ENCODE measurements at regions not wholly inside any gene's neighbourhood (a gene's known extent, or its start where the extent isn't known, plus 50 kb on each side); places are given as distances from the start of the nearest gene placed in this dataset.

DNA sequence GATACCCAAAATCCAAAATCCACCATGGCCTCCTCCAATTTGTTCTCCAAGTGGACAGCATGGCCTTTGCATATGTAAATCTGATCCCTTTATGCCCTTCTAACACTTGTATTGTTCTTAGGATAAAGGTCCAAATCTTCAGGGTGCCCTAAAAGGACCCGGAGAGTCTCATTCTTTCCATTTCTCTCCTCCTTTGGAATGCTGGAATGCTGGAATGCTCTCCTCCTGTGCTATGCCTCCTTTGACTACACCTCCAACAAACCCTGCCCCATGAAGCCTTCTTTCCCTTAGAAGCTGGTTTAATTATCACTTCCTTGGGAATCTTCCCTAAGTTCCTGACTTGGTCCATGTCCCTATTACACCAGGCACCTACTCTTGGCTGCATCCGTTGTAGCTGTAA lies 484.8 kb upstream of the RUNX1 start:
- DNase-seq = no peak
- POLR2A ChIA-PET = no interaction called here
- no peak overlapping the region for H3K27ac Mint-ChIP-seq
- CTCF ChIA-PET = no interaction called here
- H3K4me3 Mint-ChIP-seq = no peak overlapping the region
- no peaks in the 10 kb centered on the region for H3K36me3 ChIP-seq (ENCODE audit: insufficient read depth, low read length)
- H3K36me3 Mint-ChIP-seq = peaks cover 2 to 20% (median 2%) of the 10 kb centered on the region in 3 donors
- peaks cover 9% of the 10 kb centered on the region for H3K4me1 ChIP-seq (ENCODE audit: insufficient read depth, low read length)
- H3K27me3 ChIP-seq (ENCODE audit: insufficient read depth, low read length, poor library complexity, severe bottlenecking) = no peaks in the 10 kb centered on the region
- H3K27me3 Mint-ChIP-seq = peaks cover 0 to 22% of the 10 kb centered on the region in 2 donors
- H3K27ac ChIP-seq (ENCODE audit: low read depth, low read length) = no peak overlapping the region
- peaks cover 2 to 8% (median 3%) of the 10 kb centered on the region in 5 donors for H3K9me3 Mint-ChIP-seq
- H3K4me3 ChIP-seq (ENCODE audit: low read length) = no peak overlapping the region
- H3K9me3 ChIP-seq (ENCODE audit: low read length) = no peaks in the 10 kb centered on the region
- H3K4me1 Mint-ChIP-seq = peaks cover 8 to 11% (median 11%) of the 10 kb centered on the region in 3 donors

DNA sequence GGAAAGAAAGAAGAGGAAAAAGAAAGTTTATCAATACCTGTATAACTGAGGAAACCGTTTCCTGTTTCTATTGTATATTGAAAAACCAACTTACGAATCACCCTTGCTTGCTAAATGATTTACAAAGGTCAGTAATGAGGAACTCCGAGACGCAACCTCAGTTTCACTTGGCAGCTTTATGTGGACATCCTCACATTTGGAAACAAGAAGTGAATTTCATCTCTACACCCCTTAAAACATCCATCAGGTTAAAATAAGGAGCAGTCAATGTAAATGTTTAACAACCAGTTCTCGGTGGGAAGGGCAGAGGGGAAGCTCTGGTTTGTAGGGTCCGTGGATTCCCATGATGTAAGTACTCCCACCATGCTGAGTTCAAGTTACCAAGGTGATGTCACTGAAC lies 481.7 kb upstream of the RUNX1 start:
- Mint-ChIP-seq H3K27me3 (peaks cover 0 to 12% of the 10 kb centered on the region in 2 donors), H3K9me3 (peaks cover 0 to 4% (median 2%) of the 10 kb centered on the region in 5 donors), H3K4me3 (no peak overlapping the region), H3K36me3 (peaks cover 0 to 16% (median 5%) of the 10 kb centered on the region in 3 donors), H3K27ac (no peak overlapping the region), H3K4me1 (peaks cover 21 to 32% (median 32%) of the 10 kb centered on the region in 3 donors)
- Histone ChIP-seq H3K9me3 (ENCODE audit: low read length) (no peaks in the 10 kb centered on the region), H3K4me3 (ENCODE audit: low read length) (no peak overlapping the region), H3K27ac (ENCODE audit: low read depth, low read length) (no peak overlapping the region), H3K4me1 (ENCODE audit: insufficient read depth, low read length) (peaks cover 27% of the 10 kb centered on the region), H3K36me3 (ENCODE audit: insufficient read depth, low read length) (no peaks in the 10 kb centered on the region), H3K27me3 (ENCODE audit: insufficient read depth, low read length, poor library complexity, severe bottlenecking) (no peaks in the 10 kb centered on the region)
- no peak for DNase-seq
- POLR2A ChIA-PET = no interaction called here
- CTCF ChIA-PET = no interaction called here

DNA sequence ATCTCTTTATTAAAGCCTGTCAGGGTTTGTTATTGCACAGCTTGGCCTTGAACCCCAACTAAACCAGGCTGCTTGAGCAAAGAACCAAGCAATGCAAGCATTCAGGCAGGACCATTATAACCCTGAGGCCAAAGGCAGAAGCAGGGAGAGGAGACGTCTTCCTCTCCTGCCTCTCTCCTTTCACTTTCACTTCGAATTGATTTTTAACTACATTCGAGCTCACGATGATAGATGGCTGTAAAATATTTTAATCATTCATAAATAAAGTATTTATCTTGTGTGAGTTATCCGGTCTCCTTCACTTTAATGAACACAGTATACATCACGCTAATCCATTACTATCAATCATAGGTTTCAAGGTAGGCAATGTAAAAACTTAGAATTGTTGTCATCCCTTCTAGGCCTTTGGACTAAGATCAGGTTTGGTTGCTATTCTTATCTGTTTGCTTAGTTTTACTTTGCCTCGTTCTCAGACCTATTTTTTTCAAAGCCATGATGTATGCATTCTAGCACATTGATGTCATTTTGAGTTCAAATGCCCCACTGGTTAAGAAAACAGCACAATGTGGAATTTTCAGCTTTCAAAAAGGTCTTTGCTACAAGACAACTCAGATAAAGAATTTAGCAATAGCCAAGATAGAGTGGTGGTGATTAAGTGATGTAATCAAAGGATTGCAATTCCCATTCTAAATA lies 480.2 kb upstream of the RUNX1 start:
- peak in 2 of 5 donors; percentile 24 to 41 for DNase-seq
- peak overlapping the region; percentile 65 to 97 (median 94) for H3K27ac Mint-ChIP-seq
- H3K36me3 Mint-ChIP-seq = peaks cover 0 to 5% (median 5%) of the 10 kb centered on the region in 3 donors

DNA sequence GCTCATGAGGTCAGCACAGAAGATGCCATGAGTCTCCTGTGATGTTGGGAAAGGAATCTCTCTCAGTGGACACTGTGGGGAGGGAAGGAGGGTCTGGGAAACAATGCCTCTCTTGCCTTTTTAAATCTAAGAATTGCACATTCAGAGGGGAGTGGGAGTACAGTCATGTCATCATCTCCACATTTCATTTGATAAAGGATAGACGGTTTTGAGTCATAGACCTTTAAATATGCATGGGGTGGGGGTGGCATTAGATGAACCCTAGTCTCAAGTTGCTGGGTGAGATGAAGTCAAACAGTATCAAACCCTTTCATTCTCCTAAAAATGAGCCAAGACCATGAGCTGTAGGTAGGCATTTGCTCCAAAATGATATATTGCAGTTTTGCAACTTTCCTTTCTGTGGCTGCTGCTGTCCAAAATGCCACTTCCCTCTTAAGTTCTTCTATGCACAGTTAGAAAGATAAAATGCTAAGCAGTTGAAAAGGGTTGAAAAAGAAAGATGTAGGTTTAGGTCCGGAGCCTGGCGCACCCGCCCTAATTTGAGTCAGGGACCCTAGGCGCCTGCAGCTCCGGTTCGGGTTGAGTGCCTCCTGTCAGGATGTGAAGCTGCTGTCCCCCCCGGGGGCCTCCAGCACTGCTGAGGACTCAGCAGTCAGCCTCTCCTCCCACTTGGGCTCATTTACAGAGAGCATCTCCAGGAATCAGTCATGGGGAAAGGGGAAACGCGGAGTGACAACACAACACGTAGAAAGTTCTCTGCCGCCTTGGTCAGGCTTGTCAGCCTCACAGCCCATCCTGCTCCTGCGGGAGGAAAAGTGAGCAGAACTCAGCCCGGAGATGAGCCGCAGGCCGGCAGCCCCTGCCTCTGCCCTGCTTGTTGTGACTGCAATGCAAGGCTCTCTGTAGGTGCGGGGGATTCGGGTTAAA lies 479.3 kb upstream of the RUNX1 start:
- H3K4me1 ChIP-seq (ENCODE audit: insufficient read depth, low read length) = peaks cover 30% of the 10 kb centered on the region
- Mint-ChIP-seq H3K9me3 (no peaks in the 10 kb centered on the region), H3K4me1 (peaks cover 31 to 46% (median 42%) of the 10 kb centered on the region in 3 donors), H3K27me3 (no peaks in the 10 kb centered on the region), H3K4me3 (peak overlapping the region; percentile 85 to 93 (median 91)), H3K36me3 (peaks cover 0 to 5% (median 0%) of the 10 kb centered on the region in 3 donors), H3K27ac (peak overlapping the region; percentile 65 to 97 (median 94))
- DNase-seq = peak; percentile 5 to 53 (median 17)
- no peaks in the 10 kb centered on the region for H3K9me3 ChIP-seq (ENCODE audit: low read length)
- peak overlapping the region; percentile 48 for H3K27ac ChIP-seq (ENCODE audit: low read depth, low read length)
- H3K27me3 ChIP-seq (ENCODE audit: insufficient read depth, low read length, poor library complexity, severe bottlenecking) = no peaks in the 10 kb centered on the region
- H3K36me3 ChIP-seq (ENCODE audit: insufficient read depth, low read length) = no peaks in the 10 kb centered on the region
- ChIA-PET POLR2A (no interaction called here), CTCF (interaction anchor here (1.0 kb wide), 1 partner anchor 584 kb away, joined by 4 read pairs; no protein-coding TSS in a partner anchor)
- H3K4me3 ChIP-seq (ENCODE audit: low read length) = peak overlapping the region; percentile 81

More for the DNA sequence above, 480.2 kb upstream of the RUNX1 start:
- CTCF ChIA-PET = no interaction called here
- Histone ChIP-seq H3K27me3 (ENCODE audit: insufficient read depth, low read length, poor library complexity, severe bottlenecking) (no peaks in the 10 kb centered on the region), H3K4me1 (ENCODE audit: insufficient read depth, low read length) (peaks cover 30% of the 10 kb centered on the region), H3K27ac (ENCODE audit: low read depth, low read length) (peak overlapping the region; percentile 48), H3K36me3 (ENCODE audit: insufficient read depth, low read length) (no peaks in the 10 kb centered on the region), H3K4me3 (ENCODE audit: low read length) (peak overlapping the region; percentile 81), H3K9me3 (ENCODE audit: low read length) (no peaks in the 10 kb centered on the region)
- POLR2A ChIA-PET = no interaction called here
- peaks cover 31 to 45% (median 42%) of the 10 kb centered on the region in 3 donors for H3K4me1 Mint-ChIP-seq
- peak overlapping the region; percentile 85 to 93 (median 91) for H3K4me3 Mint-ChIP-seq
- H3K27me3 Mint-ChIP-seq = peaks cover 0 to 5% of the 10 kb centered on the region in 2 donors
- no peaks in the 10 kb centered on the region for H3K9me3 Mint-ChIP-seq

DNA sequence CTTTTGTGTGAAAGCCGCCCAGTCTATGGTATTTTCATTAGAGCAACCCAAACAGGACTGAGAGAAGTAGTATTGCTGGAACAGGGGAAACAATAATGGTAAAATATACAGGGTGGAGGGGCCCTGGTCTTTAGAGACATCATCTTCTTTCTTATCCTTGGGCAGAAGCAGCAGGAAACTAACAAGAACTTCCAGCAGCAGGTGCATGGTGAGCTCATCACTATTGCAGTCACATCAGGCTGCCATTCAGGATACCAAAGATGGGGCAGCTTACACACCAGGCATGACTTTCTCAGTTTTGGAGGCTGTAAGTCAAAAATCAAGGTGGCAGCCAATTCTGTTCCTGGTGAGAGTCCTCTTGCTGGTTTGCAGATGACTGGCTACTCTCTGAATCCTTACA lies 478.3 kb upstream of the RUNX1 start:
- H3K27ac ChIP-seq (ENCODE audit: low read depth, low read length) = no peak overlapping the region
- H3K27me3 ChIP-seq (ENCODE audit: insufficient read depth, low read length, poor library complexity, severe bottlenecking) = no peaks in the 10 kb centered on the region
- ChIA-PET CTCF (no interaction called here), POLR2A (no interaction called here)
- no peaks in the 10 kb centered on the region for H3K27me3 Mint-ChIP-seq
- no peaks in the 10 kb centered on the region for H3K36me3 ChIP-seq (ENCODE audit: insufficient read depth, low read length)
- peaks cover 0 to 5% (median 0%) of the 10 kb centered on the region in 3 donors for H3K36me3 Mint-ChIP-seq
- peaks cover 30% of the 10 kb centered on the region for H3K4me1 ChIP-seq (ENCODE audit: insufficient read depth, low read length)
- H3K4me1 Mint-ChIP-seq = peaks cover 31 to 46% (median 42%) of the 10 kb centered on the region in 3 donors
- peak overlapping the region in 4 of 8 donors; percentile 4 to 54 (median 26) for H3K27ac Mint-ChIP-seq
- no peak for DNase-seq
- H3K4me3 ChIP-seq (ENCODE audit: low read length) = no peak overlapping the region
- no peaks in the 10 kb centered on the region for H3K9me3 ChIP-seq (ENCODE audit: low read length)
- H3K4me3 Mint-ChIP-seq = peak overlapping the region in 3 of 7 donors; percentile 10 to 24 (median 10)
- no peaks in the 10 kb centered on the region for H3K9me3 Mint-ChIP-seq

DNA sequence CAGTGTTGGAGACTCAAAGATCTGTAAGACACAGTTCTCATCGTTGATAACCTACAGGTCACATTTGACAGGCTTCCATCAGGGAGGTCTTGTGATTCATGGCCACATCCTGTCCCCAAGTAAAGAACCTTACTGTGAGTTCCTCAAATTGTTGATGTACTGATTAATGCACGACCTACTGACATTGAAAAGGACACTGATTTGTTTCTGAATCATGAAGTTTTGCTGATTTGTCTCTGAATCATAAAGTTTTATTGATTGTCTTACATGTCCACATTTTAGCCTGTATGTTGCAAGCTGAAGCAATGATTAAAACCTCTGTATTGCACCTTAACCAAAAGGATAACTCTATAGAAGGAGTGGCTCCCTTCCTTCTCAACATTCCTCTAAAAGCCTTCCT lies 476.3 kb upstream of the RUNX1 start:
- ChIA-PET CTCF (no interaction called here), POLR2A (no interaction called here)
- DNase-seq = no peak
- Histone ChIP-seq H3K27ac (ENCODE audit: low read depth, low read length) (no peak overlapping the region), H3K36me3 (ENCODE audit: insufficient read depth, low read length) (no peaks in the 10 kb centered on the region), H3K27me3 (ENCODE audit: insufficient read depth, low read length, poor library complexity, severe bottlenecking) (no peaks in the 10 kb centered on the region), H3K4me1 (ENCODE audit: insufficient read depth, low read length) (peaks cover 30% of the 10 kb centered on the region), H3K4me3 (ENCODE audit: low read length) (no peak overlapping the region), H3K9me3 (ENCODE audit: low read length) (no peaks in the 10 kb centered on the region)
- H3K9me3 Mint-ChIP-seq = no peaks in the 10 kb centered on the region
- no peaks in the 10 kb centered on the region for H3K27me3 Mint-ChIP-seq
- H3K4me1 Mint-ChIP-seq = peaks cover 31 to 46% (median 42%) of the 10 kb centered on the region in 3 donors
- no peak overlapping the region for H3K4me3 Mint-ChIP-seq
- H3K27ac Mint-ChIP-seq = peak overlapping the region in 3 of 8 donors; percentile 10 to 54 (median 53)
- H3K36me3 Mint-ChIP-seq = peaks cover 0 to 5% (median 0%) of the 10 kb centered on the region in 3 donors

DNA sequence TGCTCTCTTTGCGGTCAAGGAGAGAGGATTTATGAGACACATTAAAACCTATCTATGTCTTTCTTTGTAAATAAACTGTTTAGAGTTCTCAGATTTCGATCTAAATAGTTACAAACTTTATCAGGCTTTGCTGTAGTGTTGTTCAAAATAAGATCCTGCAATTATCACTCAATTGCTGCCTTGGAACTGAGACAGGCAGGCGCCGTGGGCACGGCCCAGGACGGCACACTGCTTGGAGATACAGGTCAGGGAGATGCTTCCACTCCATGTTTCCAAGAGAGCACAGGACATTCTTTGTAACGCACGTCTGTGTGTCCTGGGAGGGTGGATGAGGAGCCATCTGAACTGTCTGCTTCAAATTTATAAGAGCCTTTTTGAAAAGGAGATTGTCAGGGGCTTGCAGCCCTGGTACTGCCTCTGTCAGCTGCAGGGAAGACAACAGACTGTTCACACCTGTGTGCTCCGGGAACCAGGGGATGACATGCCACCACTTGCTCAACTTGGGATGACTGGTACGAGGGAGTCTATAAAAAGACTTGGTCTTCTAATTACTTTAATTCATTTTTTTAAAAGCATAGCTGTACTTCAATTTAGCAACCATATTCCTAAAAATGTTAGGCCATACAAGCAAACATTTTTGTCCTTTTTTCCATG lies 472.9 kb upstream of the RUNX1 start:
- Mint-ChIP-seq H3K4me1 (peaks cover 13 to 16% (median 13%) of the 10 kb centered on the region in 3 donors), H3K4me3 (no peak overlapping the region), H3K27ac (no peak overlapping the region), H3K27me3 (peaks cover 9% of the 10 kb centered on the region in 2 donors), H3K36me3 (no peaks in the 10 kb centered on the region), H3K9me3 (no peaks in the 10 kb centered on the region)
- Histone ChIP-seq H3K4me1 (ENCODE audit: insufficient read depth, low read length) (peaks cover 11% of the 10 kb centered on the region), H3K36me3 (ENCODE audit: insufficient read depth, low read length) (no peaks in the 10 kb centered on the region), H3K4me3 (ENCODE audit: low read length) (no peak overlapping the region), H3K27me3 (ENCODE audit: insufficient read depth, low read length, poor library complexity, severe bottlenecking) (no peaks in the 10 kb centered on the region), H3K9me3 (ENCODE audit: low read length) (no peaks in the 10 kb centered on the region), H3K27ac (ENCODE audit: low read depth, low read length) (no peak overlapping the region)
- POLR2A ChIA-PET = no interaction called here
- DNase-seq = no peak
- CTCF ChIA-PET = no interaction called here

Measured in CD8-positive, alpha-beta memory T cell (primary cell).